Upper lobe of left lung (tissue), 6 donors: ENCODE measurements at regions not wholly inside any gene's neighbourhood (a gene's known extent, or its start where the extent isn't known, plus 50 kb on each side); places are given as distances from the start of the nearest gene placed in this dataset.

ENCODE experiments used
- ATAC-seq, 2 donors: fragments of 200-7000 bp; cut with Tn5 transposase; one replicate each; pipeline ENCODE4 v1.9.1; 2022; ENCODE audit warnings: mild to moderate bottlenecking in 2 of 2, moderate library complexity in 2 of 2; ENCODE audit not compliant: low FRiP score in 2 of 2
- DNase-seq, 2 donors: peaks; one replicate each; pipeline ENCODE4 v3.0.0-alpha.2; 2019 to 2020
- H3K27ac ChIP-seq, 4 donors: fragments of 200-600 bp; sonication (generic); one replicate each; pipeline ENCODE4 v1.5.1; 2016 to 2019
- H3K27me3 ChIP-seq, 4 donors: fragments of 200-600 bp; sonication (generic); one replicate each; pipeline ENCODE4 v1.5.1; 2017 to 2019
- H3K36me3 ChIP-seq, 4 donors: fragments of 200-600 bp; sonication (generic); one replicate each; pipeline ENCODE4 v1.5.1; 2016 to 2019
- H3K4me1 ChIP-seq, 4 donors: fragments of 200-600 bp; sonication (generic); one replicate each; pipeline ENCODE4 v1.5.1; 2018 to 2019
- H3K4me3 ChIP-seq, 4 donors: fragments of 200-600 bp; sonication (generic); one replicate each; pipeline ENCODE4 v1.5.1; 2017 to 2019; ENCODE audit warnings: mild to moderate bottlenecking in 2 of 4, moderate library complexity in 1 of 4
- H3K9me3 ChIP-seq, 4 donors: fragments of 200-600 bp; sonication (generic); one replicate each; pipeline ENCODE4 v1.5.1; 2018 to 2019
- CTCF ChIP-seq, 6 experiments: fragments of 450-650 bp in 4 of 6; fragments of 200-600 bp in 2 of 6; sonication (generic) in 2 of 6; IDR thresholded peaks; one replicate each; pipeline ENCODE4 v1.5.1; 2016 to 2019; ENCODE audit warnings: antibody characterized with exemption in 6 of 6
- EP300 ChIP-seq, 4 donors: sonication (generic); formaldehyde crosslinking; IDR thresholded peaks; one replicate each; pipeline ENCODE4 v1.5.1; 2017; ENCODE audit warnings: antibody characterized with exemption in 4 of 4, control low read depth in 2 of 4
- POLR2A ChIP-seq, 4 donors: fragments of 450-650 bp; IDR thresholded peaks; one replicate each; pipeline ENCODE4 v1.5.1; 2016 to 2017; ENCODE audit warnings: antibody characterized with exemption in 4 of 4, mild to moderate bottlenecking in 2 of 4
- POLR2AphosphoS5 ChIP-seq, 2 donors: sonication (generic); formaldehyde crosslinking; IDR thresholded peaks; one replicate each; pipeline ENCODE4 v1.5.1; 2017; ENCODE audit warnings: antibody characterized with exemption in 2 of 2
- whole genome bisulfite sequencing, 2 donors: methylation state at CpG; one replicate each; pipeline ENCODE4 v1.1.5; 2017 to 2018; 5-methylcytosine and 5-hydroxymethylcytosine counted together
- donor health status: DM: no; HTN: no; CAD: no; lungs with moderate emphysema.
- donor health status: DM: no; HTN: yes; CAD: no; lungs with severe emphysema.

DNA sequence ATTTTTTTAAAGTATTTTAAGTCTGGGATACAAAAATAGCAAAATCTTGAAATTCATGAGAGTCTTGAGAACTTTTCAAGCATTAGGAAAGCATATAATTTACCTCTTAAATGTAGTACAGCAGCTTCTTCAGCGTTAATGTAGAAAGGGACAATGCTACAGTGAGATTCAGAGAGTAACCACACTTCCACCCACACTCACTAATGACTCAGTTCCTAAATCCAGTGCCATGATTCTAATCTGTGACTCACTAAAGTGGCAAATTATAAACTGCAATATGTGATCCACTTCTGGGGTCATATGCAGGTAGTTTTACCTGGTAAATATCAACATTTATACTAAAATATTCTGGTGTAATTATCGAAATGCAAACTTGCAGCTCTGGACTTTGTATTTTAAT is 434.5 kb upstream of the TUSC1 start:
- WGBS, 2 donors, result 82 to 85% methylated on average over 2 of the region's 2 CpGs
- Histone ChIP-seq H3K4me3 (no peak overlapping the region), H3K9me3 (peaks cover 0 to 5% (median 0%) of the 10 kb centered on the region in 4 donors), H3K4me1 (no peaks in the 10 kb centered on the region), H3K36me3 (no peaks in the 10 kb centered on the region), H3K27me3 (no peaks in the 10 kb centered on the region), H3K27ac (no peak overlapping the region)
- TF ChIP-seq EP300 (IDR thresholded peaks at IDR 0.05) (no peak), POLR2AphosphoS5 (IDR thresholded peaks at IDR 0.05) (no peak), CTCF (IDR thresholded peaks at IDR 0.05) (no peak), POLR2A (IDR thresholded peaks at IDR 0.05) (no peak)
- DNase-seq, result no peak
- ATAC-seq, result no peak

- no peaks in the 10 kb centered on the region for H3K27me3 ChIP-seq
- no peak for DNase-seq
- H3K4me1 ChIP-seq, result no peaks in the 10 kb centered on the region
- H3K27ac ChIP-seq, result no peak overlapping the region
- no peak for TF ChIP-seq CTCF (IDR thresholded peaks at IDR 0.05)
- no peak for TF ChIP-seq POLR2AphosphoS5 (IDR thresholded peaks at IDR 0.05)
- TF ChIP-seq POLR2A (IDR thresholded peaks at IDR 0.05), result no peak
- TF ChIP-seq EP300 (IDR thresholded peaks at IDR 0.05), result no peak
- no peaks in the 10 kb centered on the region for H3K9me3 ChIP-seq
- H3K4me3 ChIP-seq, result no peak overlapping the region
- ATAC-seq, result no peak
- WGBS, 2 donors, result 29 to 33% methylated on average over 1 of the region's 1 CpG
- no peaks in the 10 kb centered on the region for H3K36me3 ChIP-seq
Measured at GRCh38 chr9:26086396-26086795, 408.2 kb upstream of the TUSC1 start.

GRCh38 chr9:26081847-26082246 is 403.6 kb upstream of the TUSC1 start:
- peaks cover 0 to 4% (median 0%) of the 10 kb centered on the region in 4 donors for H3K9me3 ChIP-seq
- no peaks in the 10 kb centered on the region for H3K36me3 ChIP-seq
- no peak overlapping the region for H3K4me3 ChIP-seq
- no peak for TF ChIP-seq POLR2AphosphoS5 (IDR thresholded peaks at IDR 0.05)
- TF ChIP-seq CTCF (IDR thresholded peaks at IDR 0.05), result no peak
- no peak for TF ChIP-seq EP300 (IDR thresholded peaks at IDR 0.05)
- no peak for TF ChIP-seq POLR2A (IDR thresholded peaks at IDR 0.05)
- no peaks in the 10 kb centered on the region for H3K4me1 ChIP-seq
- WGBS, 2 donors, result 67 to 70% methylated on average over 5 of the region's 5 CpGs
- no peak overlapping the region for H3K27ac ChIP-seq
- H3K27me3 ChIP-seq, result no peaks in the 10 kb centered on the region
- ATAC-seq (no peak), DNase-seq (no peak)

DNA sequence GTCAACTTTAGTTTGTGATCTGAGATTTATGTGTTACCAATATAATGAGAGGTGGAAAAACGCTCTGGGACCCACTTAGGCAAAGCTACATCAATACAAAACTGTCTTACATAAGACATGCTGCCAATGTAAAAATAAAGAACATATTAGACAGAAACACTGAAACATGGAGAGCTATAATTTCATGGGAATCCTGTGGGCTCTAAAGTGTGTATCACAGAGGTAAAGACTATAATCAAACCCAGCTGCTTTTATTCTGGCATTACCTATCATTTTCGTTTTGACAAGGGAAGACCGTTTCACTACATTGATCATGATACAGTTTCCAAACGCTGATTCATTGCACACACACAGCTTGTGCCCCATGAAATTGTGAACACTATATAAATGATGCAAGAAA is 400.5 kb upstream of the TUSC1 start:
- DNase-seq, result no peak
- H3K4me3 ChIP-seq, result no peak overlapping the region
- 54 to 70% methylated on average over 4 of the region's 4 CpGs for WGBS, 2 donors
- H3K27ac ChIP-seq, result no peak overlapping the region
- H3K27me3 ChIP-seq, result no peaks in the 10 kb centered on the region
- TF ChIP-seq POLR2AphosphoS5 (IDR thresholded peaks at IDR 0.05) (no peak), EP300 (IDR thresholded peaks at IDR 0.05) (no peak), CTCF (IDR thresholded peaks at IDR 0.05) (no peak), POLR2A (IDR thresholded peaks at IDR 0.05) (no peak)
- no peaks in the 10 kb centered on the region for H3K36me3 ChIP-seq
- peaks cover 0 to 6% (median 2%) of the 10 kb centered on the region in 4 donors for H3K9me3 ChIP-seq
- no peak for ATAC-seq
- no peaks in the 10 kb centered on the region for H3K4me1 ChIP-seq

GRCh38 chr9:26077860-26078259 is 399.6 kb upstream of the TUSC1 start:
- H3K4me3 ChIP-seq, result no peak overlapping the region
- TF ChIP-seq EP300 (IDR thresholded peaks at IDR 0.05) (no peak), POLR2A (IDR thresholded peaks at IDR 0.05) (no peak), POLR2AphosphoS5 (IDR thresholded peaks at IDR 0.05) (no peak), CTCF (IDR thresholded peaks at IDR 0.05) (no peak)
- H3K4me1 ChIP-seq, result no peaks in the 10 kb centered on the region
- H3K27me3 ChIP-seq, result no peaks in the 10 kb centered on the region
- H3K9me3 ChIP-seq, result peaks cover 0 to 6% (median 2%) of the 10 kb centered on the region in 4 donors
- H3K27ac ChIP-seq, result no peak overlapping the region
- 89% methylated on average over 4 of the region's 4 CpGs; no CpG with 5 or more reads in 1 of the 2 donors for WGBS, 2 donors
- DNase-seq (peak in 1 of 2 donors; percentile 2), ATAC-seq (no peak)
- H3K36me3 ChIP-seq, result no peaks in the 10 kb centered on the region
